ENCODE measurements at regions not wholly inside any gene's neighbourhood (a gene's known extent, or its start where the extent isn't known, plus 50 kb on each side); places are given as distances from the start of the nearest gene placed in this dataset.

DNA sequence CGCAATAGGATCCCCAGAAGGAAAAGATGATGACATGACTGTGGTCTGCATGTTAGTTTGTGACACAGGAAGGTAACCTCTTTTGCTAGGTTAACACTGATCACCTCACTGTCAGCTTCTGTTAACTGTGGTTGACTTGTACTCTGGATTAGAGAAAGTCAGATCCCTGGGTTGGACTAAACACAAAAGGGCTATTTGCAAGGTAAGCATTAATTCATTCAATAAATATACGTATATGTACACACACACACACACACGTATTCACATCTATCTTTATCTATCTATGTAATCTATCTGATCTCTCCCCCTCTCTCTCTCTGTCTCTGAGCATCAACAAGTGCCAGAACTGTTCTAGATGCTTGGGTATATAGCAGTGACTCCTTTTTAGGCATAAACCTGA, 136.1 kb upstream of the SNX19 start:
- DNase-seq = no peak

DNA sequence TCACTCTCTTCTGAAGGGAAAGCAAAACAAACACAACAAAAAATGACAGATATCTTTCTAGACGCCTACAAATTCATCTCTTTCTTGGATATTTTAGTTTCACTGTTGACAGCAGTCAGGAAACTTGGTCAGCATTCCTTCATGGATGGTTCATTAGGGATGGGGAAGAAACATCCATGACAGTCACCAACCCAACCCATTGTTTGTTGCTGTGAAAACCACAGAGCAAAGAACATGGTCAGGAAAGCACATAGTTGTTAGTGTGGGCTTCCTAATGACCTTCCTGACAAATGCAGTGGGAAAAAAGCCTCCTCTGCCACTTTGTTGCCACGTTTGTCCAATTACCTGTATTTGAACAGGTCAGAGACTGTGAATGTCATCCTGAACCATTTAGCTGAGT, 139.8 kb upstream of the SNX19 start:
- no peak for DNase-seq

- no peak for DNase-seq
These were observed 147.4 kb upstream of the SNX19 start for GRCh38 chr11:131063638-131064037.

DNA sequence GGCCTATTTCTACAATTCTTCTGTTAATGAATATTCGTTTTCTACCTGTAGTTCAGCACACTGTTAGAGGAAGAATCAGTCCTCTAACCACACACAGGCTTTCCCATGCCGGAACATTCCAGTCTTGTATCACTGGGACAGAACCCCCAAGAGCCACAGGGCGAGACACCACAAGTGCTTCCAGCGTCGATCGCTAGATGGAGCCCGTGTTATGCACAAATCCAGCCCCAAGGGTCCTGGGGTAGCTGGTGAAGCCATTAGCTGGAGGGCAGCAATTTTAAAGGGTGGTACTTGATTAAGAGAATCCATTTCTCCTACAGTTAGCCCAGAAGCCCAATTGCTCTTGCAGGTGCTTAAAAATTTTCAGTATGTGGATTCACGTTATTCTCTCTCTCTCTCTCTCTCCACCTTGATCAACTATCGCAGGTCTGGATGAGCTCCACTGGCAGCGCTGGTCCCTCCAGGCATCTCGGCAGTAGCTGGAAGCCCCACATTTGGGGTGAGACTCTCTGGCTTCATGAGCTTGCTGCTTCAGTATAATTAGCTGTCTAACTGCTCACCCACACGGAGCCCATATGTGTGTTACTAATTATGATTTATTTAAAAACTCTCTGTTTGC, 148.2 kb upstream of the SNX19 start:
- peak; percentile 45 for DNase-seq

DNA sequence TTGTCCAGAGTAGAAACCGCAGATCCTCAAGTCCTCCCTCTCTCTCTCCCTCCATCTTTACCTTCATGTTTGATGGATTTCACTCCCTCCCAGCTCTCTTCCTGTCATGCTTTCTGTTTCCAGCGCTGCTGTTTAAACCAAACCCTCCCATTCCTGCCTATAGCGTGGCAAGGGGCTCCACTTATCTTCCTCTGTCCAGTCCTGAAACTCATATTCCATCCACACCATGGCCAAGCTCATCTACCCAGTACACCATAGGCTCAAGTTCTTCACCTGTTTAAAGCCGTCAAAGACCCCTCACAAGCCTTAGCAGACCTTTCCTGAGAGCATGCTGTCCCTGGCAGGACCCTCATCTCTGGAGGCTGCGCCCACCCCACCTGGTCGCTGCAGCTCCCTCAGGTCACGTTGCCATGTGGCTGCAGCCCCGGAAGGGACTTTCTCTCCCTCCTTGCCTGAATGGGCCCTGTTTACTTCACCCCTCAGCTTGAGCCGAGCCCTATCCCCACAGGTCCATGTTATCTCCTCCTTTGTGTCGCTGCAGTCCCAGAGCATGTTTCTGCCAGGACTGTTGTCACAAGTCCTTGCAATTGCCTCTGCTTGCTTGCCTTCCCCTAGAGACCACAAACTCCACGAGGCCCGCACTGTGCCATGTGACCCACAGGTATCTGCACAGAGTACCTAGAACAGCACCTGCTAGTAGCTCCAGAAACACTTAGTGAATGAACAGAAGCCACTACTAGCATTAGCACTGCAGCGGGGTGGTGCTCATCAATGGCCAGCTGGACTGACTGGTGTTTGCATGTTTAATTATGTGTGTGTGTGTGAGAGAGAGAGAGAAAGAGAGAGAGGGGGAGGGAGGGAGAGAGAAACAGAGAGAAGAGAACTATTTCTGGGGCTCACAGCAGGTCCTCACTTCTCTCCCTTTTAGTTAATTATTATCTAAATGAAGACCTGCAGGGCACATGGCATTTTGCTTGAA, 149.4 kb upstream of the SNX19 start:
- no peak for DNase-seq

- no peak for DNase-seq
These were observed 150.3 kb upstream of the SNX19 start for GRCh38 chr11:131066551-131066950.

DNA sequence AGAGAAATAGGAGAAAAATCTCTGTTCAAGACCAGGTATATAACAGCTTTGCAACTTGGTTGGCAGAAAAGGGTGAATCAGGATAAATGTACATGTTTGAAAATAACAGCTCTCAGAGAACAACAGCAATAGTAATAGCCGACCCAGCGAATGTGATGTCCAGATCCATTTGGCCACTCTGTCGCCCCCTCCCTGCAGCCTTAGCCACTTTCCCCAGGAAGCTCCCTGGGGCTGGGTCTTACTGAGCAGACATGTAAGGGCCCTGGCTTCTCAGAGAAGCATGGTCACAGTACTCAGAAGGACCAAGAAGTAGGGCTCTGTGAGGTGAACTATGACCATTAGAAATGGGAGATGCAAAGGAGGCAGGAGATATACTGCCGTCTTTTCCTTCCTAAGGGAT, 154.1 kb upstream of the SNX19 start:
- DNase-seq = no peak

DNA sequence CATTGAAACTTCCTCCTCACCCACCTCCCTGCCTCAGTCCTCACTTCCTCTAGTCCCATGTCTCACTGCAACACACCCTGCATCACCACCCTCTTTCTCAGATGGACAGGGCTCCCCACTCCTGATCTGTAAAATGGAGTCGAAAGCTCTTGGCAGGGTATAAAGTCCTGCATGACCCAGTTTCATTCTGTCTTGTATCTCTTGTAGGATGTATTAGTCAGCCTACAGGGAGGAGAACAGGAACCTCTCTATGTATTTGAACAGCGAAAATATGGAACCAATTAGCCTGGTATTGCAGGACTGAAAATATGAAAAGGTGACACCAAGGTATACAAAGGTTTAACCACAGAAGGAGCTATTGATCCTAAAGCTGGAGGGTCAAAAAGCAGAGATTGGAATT, 156.9 kb upstream of the SNX19 start:
- DNase-seq = no peak

DNA sequence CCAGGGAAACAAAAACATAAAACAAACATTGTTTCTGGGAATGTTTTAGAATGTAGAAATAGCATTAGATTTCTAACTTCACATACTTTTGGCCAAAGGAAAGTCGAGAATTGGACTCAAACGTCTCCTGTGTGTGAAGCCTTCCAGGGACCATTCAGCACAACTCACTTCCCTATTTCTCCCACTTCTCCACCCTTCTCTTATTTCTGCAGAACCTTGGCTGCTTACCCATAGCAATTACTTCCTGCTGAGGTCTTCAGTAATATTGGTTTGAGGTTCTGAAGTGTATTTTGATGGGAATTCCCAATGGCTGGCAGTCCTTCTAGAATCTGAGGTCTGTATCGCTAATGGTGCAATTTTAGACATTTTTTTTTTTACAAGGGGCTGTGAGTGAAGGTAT, 158.3 kb upstream of the SNX19 start:
- DNase-seq = peak; percentile 34

DNA sequence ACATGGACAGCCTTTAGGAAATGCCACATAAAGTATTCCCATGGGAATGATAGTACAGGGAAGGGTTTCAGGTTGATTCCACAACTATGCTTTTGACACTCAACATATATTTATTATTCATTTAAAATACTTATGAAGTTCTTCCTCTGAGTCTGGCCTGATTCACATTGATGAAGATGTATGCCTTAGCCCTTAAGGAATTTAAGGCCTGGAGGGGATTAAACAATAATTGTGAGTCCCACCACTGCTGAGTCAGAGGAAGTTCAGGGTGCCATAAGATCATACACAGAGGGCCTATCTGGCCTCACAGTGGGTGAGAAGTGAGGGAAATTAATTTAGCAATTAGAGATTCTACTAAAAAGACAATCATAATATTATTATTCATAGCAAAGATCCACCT, 161.1 kb upstream of the SNX19 start:
- no peak for DNase-seq

DNA sequence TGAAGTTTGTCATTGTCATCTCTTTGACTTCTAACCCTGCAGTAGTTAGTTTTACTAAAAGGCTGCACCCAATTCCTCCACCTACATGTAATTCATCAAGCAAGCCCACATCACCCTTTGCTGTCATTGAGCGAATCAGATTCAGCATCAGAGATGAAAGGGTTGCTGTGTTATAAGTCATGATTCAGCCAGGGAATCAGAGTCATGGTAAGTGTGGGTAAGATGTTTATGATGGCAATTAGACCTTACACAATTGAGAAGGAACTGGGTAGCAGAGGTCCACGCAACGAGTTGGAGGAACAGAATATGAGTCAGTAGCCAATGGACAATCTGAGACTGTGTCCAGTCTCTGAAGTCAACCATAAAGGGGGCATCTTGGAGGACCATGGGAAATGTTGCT, 162.8 kb upstream of the SNX19 start:
- no peak for DNase-seq

DNA sequence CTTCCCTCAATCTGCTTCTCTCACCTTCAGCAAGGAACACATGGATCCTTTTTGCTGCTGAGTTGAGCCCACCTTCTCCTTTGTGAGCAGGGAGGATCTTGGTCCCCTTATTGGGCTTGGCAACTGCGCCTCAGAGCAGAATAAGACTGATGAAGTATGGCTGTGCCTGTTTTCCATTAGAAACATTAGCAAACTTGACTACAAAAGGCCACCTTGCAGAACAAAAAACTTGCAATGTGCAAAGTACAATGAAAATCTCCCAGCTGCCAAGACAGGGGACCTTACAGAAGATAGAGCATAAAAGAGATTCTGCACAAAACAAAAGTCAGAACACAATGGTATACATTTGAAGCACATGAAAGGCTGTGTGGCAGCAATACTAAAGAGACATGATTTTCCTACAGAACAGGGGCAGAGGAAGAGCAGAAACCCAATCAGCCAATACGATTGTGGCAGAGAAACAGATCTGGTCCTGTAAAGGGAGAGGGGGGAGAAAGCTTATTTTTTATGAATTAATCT, 173.5 kb upstream of the SNX19 start:
- DNase-seq = no peak

DNA sequence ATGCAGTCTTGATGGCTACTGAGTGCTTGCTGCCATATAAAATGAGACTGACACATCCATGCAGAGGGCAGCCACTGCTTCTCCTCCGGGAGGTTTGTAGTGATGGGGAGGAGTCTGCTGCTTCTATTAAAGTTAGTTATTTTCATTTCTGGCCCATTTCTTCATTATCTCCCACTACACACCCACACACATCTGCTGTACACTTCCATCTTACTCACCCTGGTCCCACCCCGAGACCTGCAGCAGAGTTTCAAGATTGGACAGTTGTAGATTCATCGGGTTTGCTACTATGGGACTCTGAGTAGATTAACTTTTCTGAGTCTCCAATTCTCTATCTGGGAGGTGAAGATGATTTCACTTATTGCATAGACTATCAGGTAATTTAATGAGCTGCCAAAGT, 176.2 kb upstream of the SNX19 start:
- no peak for DNase-seq

- no peak for DNase-seq
These were observed 178.5 kb upstream of the SNX19 start for GRCh38 chr11:131094827-131095226.

- DNase-seq = no peak
These were observed 179.4 kb upstream of the SNX19 start for GRCh38 chr11:131095511-131096185.

- DNase-seq = no peak
These were observed 182.7 kb upstream of the SNX19 start for GRCh38 chr11:131099013-131099412.

GRCh38 chr11:131099746-131100145, 183.5 kb upstream of the SNX19 start:
- no peak for DNase-seq

GRCh38 chr11:131108760-131109159, 192.5 kb upstream of the SNX19 start:
- DNase-seq = no peak

DNA sequence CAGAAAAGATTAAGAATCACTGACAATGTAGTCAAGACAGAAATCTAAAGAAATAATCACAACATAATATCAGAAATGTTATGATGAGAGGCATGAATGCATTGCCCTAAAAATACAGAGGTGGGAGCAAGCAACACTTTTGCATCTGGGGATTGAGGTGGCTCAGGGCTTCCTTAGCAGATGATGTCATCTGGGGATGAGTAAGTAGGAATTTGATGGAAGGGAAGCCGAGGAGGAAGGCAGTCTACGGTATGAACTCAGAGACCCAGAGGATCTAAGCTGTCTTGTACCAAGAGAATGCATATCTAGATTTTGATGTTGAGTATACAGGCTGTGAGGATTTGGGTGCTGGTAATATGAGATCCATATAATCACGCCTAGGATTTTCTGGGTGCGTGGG, 193.0 kb upstream of the SNX19 start:
- no peak for DNase-seq

DNA sequence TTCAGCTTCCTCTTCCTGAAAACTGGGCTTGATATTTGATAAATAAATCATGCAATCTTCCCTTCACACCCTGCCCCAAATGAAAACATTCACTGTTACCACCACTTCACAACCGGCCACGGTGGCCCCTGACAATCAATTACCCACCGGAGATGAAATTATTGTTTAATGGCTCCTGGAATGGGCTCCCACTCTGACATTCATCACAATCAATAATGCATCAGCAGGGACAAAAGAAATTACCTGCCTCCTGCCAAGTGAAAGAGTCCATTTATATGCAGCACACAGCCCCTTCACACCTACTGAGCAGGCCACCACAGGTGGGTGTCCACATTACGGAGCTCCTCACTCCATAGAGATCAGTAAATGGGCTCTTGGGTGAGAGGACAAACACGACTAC, 193.5 kb upstream of the SNX19 start:
- no peak for DNase-seq

- DNase-seq = no peak
These were observed 195.5 kb upstream of the SNX19 start for GRCh38 chr11:131111775-131112174.

DNA sequence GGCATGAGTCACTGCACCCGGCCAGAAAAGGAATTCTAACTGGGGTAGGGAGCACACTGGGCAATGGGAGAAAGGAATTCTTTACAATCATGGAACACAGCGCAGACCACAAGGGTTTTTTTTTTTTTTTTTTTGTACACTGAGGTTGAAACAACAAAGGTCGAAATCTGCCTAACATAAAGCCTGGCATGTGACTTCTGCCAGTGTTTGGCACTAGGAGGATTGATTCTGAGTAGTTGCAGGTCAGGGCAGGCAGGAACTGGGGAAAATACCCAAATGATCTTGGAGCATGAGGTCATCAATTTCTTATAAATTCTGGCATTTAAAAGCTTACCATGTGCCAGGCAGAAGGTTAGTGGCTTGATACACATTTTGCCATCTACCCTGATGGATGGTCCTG, 202.0 kb upstream of the SNX19 start:
- DNase-seq = no peak

Measured in muscle of arm (tissue), 1 donor.